ENCODE measurements at regions not wholly inside any gene's neighbourhood (a gene's known extent, or its start where the extent isn't known, plus 50 kb on each side); places are given as distances from the start of the nearest gene placed in this dataset.

- Histone ChIP-seq H3K4me1 (ENCODE audit: control insufficient read depth in 4 of 4, insufficient read depth in 4 of 4, low read length in 3 of 4) (peaks cover 0 to 3% (median 0%) of the 10 kb centered on the region in 4 donors), H3K27ac (ENCODE audit: low read depth in 1 of 2, low read length in 2 of 2) (no peak overlapping the region), H3K36me3 (ENCODE audit: control insufficient read depth in 4 of 4, insufficient read depth in 3 of 4, low read depth in 1 of 4, low read length in 3 of 4) (no peaks in the 10 kb centered on the region), H3K27me3 (ENCODE audit: control insufficient read depth in 4 of 4, insufficient read depth in 4 of 4, low read length in 3 of 4) (no peaks in the 10 kb centered on the region), H3K9me3 (ENCODE audit: control insufficient read depth in 4 of 4, low read length in 3 of 4) (peaks cover 0 to 2% (median 0%) of the 10 kb centered on the region in 4 donors), H3K4me3 (ENCODE audit: low read depth in 1 of 3, low read length in 3 of 3) (no peak overlapping the region), H3K9ac (ENCODE audit: low read depth in 1 of 2, low read length in 2 of 2) (no peak overlapping the region)
- no peak for DNase-seq (ENCODE audit: low spot score)
- 85% methylated on average over 2 of the region's 2 CpGs for WGBS
- TF ChIP-seq YY1 (IDR thresholded peaks at IDR 0.05) (no peak), ZBTB33 (IDR thresholded peaks at IDR 0.05) (no peak), RXRA (IDR thresholded peaks at IDR 0.05) (no peak), HNF4A (conservative IDR thresholded peaks at IDR 0.05) (no peak), FOXA2 (IDR thresholded peaks at IDR 0.05) (no peak), FOXA1 (IDR thresholded peaks at IDR 0.05) (no peak), GABPA (IDR thresholded peaks at IDR 0.05 in 1 of 2, conservative IDR thresholded peaks at IDR 0.05 in 1 of 2) (no peak), MAX (IDR thresholded peaks at IDR 0.05) (no peak), SP1 (IDR thresholded peaks at IDR 0.05) (no peak), TAF1 (conservative IDR thresholded peaks at IDR 0.05) (no peak), REST (IDR thresholded peaks at IDR 0.05) (no peak), EGR1 (IDR thresholded peaks at IDR 0.05; ENCODE audit: low read depth in 2 of 2) (no peak), NR2F2 (IDR thresholded peaks at IDR 0.05) (no peak), RAD21 (IDR thresholded peaks at IDR 0.05) (no peak), CTCF (IDR thresholded peaks at IDR 0.05; ENCODE audit: low read depth, low read length, missing input control) (no peak)
These were observed 205.4 kb downstream of the SPATA18 start for GRCh38 chr4:52256522-52256921.

GRCh38 chr4:52259978-52260377, 208.9 kb downstream of the SPATA18 start:
- no peaks in the 10 kb centered on the region for H3K27me3 ChIP-seq (ENCODE audit: control insufficient read depth in 4 of 4, insufficient read depth in 4 of 4, low read length in 3 of 4)
- no peak overlapping the region for H3K9ac ChIP-seq (ENCODE audit: low read depth in 1 of 2, low read length in 2 of 2)
- H3K36me3 ChIP-seq (ENCODE audit: control insufficient read depth in 4 of 4, insufficient read depth in 3 of 4, low read depth in 1 of 4, low read length in 3 of 4) = no peaks in the 10 kb centered on the region
- 86% methylated on average over 3 of the region's 3 CpGs for WGBS
- H3K4me3 ChIP-seq (ENCODE audit: low read depth in 1 of 3, low read length in 3 of 3) = no peak overlapping the region
- H3K27ac ChIP-seq (ENCODE audit: low read depth in 1 of 2, low read length in 2 of 2) = no peak overlapping the region
- peaks cover 0 to 3% (median 0%) of the 10 kb centered on the region in 4 donors for H3K4me1 ChIP-seq (ENCODE audit: control insufficient read depth in 4 of 4, insufficient read depth in 4 of 4, low read length in 3 of 4)
- no peak for TF ChIP-seq MAX (IDR thresholded peaks at IDR 0.05)
- DNase-seq (ENCODE audit: low spot score) = no peak
- no peaks in the 10 kb centered on the region for H3K9me3 ChIP-seq (ENCODE audit: control insufficient read depth in 4 of 4, low read length in 3 of 4)

Measured in liver (tissue), 8 donors.